ENCODE measurements at regions not wholly inside any gene's neighbourhood (a gene's known extent, or its start where the extent isn't known, plus 50 kb on each side); places are given as distances from the start of the nearest gene placed in this dataset.
"Not testable (repeated sequence)": the region's sequence is repeated elsewhere in the genome, so short reads cannot be mapped to it uniquely, and the experiment has no call there.

DNA sequence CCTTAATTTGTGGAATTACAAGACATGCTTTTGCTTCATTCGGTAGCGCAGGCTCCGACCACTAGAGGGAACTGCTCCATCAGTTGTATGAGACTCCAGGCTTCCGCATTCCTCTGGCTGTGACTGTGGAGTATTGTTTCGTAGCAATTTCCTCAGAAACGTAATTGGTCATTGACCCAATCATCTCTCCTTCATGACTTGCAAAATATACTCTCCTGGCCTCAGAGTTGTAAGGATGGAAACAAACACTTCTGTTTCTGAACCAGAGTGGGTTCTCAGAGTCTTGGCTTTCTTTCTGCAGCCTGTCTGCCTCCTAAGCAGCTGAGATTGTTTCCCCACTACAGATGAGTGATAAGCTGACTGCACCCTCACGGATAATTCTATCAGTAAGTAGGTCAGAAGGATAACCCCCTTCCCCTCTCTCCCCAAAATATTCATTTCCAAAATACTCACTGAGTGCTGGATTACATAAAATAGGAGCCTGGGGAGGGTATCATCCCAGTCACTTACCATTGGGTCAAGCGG is 146.8 kb upstream of the ZC3H12C start:
- in situ Hi-C loops (cut with MboI; ENCODE audit: low pct_unique_long_range_greater_than_20kb, low sequenced_read_pairs): no loop called here
- peak; percentile 92 for DNase-seq

DNA sequence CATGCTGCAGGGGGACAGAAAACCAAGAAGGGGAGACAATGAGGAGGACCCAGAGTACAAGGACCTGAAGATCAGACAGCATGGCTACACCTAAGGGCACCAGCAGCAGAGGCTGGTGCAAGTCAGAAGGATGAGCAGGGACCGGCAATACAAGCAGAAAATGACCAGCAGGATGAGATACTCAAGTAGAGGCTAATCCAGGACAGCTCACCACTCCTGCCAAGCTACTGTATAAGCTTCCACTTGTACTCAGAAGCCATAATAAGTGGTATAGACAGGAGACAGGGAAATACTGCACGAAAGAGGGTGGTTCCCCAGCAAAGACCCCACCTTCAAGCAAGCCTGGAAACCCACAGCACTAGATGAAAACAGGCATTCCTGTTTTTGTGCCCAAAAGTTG is 138.7 kb upstream of the ZC3H12C start:
- no peak for DNase-seq
- in situ Hi-C loops (cut with MboI; ENCODE audit: low pct_unique_long_range_greater_than_20kb, low sequenced_read_pairs): loop anchor here (25.0 kb wide), 2 partner anchors 133 to 233 kb away; partner anchors contain the start of gene ZC3H12C

DNA sequence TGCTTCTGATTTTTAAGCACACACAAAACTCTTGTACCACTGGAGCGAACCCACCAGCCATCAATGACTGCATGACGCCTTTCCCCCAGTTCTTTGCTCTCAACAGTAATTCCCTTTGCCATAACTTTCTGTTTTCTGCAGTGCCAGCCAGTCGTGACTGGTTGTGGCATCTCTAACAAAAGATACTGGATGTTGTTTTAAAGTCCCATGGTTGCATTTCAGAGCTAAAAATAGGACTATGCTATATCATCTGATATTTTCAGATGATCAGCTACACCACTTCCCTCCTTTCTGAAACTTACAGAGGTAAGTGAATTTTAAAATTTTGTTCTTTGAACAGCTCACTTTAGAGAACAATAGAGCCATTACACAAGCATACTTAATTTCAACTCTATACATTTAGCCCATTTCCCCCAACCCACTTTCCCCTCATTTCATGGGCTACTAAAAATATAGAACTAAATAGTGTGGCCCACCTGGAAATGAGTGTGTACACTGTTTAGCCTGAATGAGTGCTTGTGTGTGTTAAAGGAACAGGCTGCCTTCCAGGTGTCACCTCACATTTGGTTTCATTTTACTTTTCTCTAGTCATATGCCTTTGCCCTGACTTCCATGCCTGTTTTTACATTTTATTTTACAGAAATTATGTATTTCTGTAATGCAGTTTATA is 136.9 kb upstream of the ZC3H12C start:
- DNase-seq: no peak
- in situ Hi-C loops (cut with MboI; ENCODE audit: low pct_unique_long_range_greater_than_20kb, low sequenced_read_pairs): loop anchor here (25.0 kb wide), 2 partner anchors 131 to 231 kb away; partner anchors contain the start of gene ZC3H12C

DNA sequence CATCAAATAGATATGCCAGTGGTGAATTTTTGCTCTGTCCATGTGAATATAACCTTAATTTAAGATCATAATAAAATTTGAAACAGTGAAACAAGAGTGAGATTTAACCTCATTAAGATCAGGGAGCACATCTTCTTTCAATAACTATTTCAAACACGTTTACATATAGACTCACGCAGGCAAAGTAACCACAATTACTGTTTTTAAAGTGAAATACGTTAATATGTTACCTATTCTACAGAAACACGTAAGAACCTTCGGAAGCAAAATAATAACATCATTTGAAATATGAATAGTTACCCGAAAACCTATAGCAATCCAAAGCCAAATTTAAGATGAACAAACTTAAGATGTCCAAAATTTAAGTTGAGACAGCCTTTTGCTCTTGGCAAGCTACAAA is 136.2 kb upstream of the ZC3H12C start:
- in situ Hi-C loops (cut with MboI; ENCODE audit: low pct_unique_long_range_greater_than_20kb, low sequenced_read_pairs): loop anchor here (25.0 kb wide), 2 partner anchors 130 to 230 kb away; partner anchors contain the start of gene ZC3H12C
- DNase-seq: no peak

DNA sequence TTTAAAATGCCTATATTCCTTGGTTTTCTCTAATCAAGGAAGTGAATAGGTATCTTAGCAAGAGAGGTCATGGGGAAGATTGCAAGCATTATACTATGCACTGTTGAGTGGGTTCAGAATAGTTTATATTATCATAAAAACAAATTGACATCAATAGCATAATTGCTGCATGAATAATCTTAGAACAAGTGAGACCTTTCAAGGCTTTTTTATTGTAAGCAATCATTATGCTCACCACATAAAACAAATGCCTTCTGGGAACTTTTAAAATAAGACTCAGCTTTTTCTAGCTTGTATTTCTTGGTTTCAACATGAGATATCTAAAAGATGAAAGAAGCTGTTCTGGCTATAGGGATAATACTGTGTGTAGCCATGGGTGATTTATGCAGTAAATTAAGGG is 135.6 kb upstream of the ZC3H12C start:
- no peak for DNase-seq
- in situ Hi-C loops (cut with MboI; ENCODE audit: low pct_unique_long_range_greater_than_20kb, low sequenced_read_pairs): loop anchor here (25.0 kb wide), 2 partner anchors 130 to 230 kb away; partner anchors contain the start of gene ZC3H12C

DNA sequence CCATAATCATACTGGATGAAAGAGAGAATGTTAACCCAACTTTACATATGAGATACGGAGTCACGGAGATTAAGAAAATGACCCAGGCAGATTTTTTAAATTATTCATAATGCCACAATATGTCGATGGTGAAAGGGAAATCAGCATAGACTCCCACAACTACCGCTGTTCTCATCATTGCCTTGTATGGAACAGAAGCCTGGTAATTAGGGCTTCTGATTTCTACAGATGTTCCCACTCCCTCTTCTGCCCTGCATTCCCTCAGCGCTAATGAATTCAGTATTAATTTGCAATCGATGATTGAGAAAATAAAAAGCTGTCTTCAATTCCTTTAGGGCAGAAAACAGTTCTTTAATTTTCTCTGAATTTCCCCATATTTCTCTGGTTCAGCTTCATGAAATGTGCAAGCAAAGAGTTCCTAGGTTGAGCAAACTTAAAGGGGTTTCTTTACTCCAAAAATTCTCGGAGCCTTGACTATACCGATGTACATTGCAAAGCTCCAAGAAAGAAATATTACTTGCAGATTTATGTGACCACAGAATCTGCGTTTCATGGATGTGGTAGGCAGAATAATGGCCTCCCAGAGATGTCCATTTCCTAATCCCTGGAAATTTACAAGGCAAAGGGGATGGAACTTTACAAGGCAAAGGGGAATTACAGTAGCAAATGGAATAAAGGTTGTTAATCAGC is 134.9 kb upstream of the ZC3H12C start:
- in situ Hi-C loops (cut with MboI; ENCODE audit: low pct_unique_long_range_greater_than_20kb, low sequenced_read_pairs): loop anchor here (25.0 kb wide), 2 partner anchors 129 to 229 kb away; partner anchors contain the start of gene ZC3H12C
- DNase-seq: no peak

DNA sequence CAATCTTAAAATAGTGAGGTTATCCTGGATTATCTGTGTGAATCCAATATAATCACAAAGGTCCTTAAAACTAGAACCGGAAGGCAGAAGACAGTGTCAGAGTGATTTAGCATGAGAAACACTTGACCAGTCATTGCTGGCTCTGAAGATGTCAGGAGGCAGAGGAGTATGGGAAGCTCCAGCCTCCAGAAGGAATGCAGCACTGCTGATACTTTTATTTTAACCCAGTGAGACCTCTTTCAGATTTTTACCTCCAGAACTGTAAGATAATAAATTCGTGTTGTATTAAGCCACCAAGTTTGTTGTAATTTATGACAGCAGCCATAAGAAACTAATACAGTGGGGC is 134.4 kb upstream of the ZC3H12C start:
- in situ Hi-C loops (cut with MboI; ENCODE audit: low pct_unique_long_range_greater_than_20kb, low sequenced_read_pairs): loop anchor here (25.0 kb wide), 2 partner anchors 129 to 229 kb away; partner anchors contain the start of gene ZC3H12C
- no peak for DNase-seq

DNA sequence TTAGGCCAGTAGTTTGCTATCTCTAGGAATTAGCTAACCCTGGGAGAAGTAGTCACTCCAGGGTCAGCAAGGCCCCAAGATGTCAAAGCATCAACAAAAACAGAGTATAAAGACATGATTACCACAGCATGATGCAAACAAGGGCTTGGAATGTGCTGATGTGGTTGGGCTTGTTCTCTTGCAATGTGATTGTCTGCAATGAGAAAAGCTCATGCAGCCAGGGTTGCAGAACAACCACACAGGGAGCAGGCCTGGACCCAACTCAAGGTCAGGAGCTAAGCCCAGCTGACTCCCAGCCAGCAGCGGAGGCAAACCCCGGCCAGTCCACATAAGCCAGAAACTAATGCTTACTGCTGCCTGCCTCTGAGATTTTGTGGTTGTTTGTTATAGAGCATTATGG is 132.4 kb upstream of the ZC3H12C start:
- in situ Hi-C loops (cut with MboI; ENCODE audit: low pct_unique_long_range_greater_than_20kb, low sequenced_read_pairs): loop anchor here (25.0 kb wide), 2 partner anchors 126 to 226 kb away; partner anchors contain the start of gene ZC3H12C
- DNase-seq: no peak

DNA sequence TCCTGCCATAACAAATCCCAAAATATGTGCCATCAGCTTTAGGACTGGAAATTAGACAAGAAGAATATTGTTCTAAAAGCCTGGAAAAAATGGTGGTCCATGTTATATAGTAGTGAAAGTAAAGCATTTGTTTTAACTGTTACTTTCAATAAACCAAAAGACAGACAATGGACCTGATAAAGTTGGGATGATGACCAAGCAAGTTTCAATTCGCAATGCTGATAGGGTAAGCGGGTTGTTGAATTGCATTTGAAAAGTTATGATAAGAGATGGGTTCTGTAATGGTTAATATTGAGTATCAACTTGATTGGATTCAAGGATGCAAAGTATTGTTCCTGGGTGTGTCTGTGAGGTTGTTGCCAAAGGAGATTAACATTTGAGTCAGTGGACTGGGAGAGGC is 131.9 kb upstream of the ZC3H12C start:
- no peak for DNase-seq
- in situ Hi-C loops (cut with MboI; ENCODE audit: low pct_unique_long_range_greater_than_20kb, low sequenced_read_pairs): loop anchor here (25.0 kb wide), 2 partner anchors 126 to 226 kb away; partner anchors contain the start of gene ZC3H12C

DNA sequence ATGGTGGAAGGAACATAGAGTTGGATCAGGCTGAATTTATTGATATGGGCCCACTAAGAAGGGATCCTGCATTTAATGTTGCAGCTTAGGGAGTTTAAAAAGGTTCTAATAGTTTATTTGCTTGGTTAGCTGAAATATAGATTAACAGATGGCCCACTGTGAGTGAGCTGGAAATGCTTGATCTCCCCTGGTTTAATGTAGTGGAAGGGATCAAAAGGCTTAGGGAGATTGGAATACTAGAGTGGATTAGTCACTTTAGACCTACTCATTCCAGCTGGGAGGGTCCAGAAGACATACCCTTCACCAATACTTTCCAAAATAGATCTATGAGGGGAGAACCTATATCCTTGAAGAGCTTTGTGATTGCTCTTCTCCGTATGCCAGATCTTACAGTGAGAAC is 130.1 kb upstream of the ZC3H12C start:
- DNase-seq: no peak
- in situ Hi-C loops (cut with MboI; ENCODE audit: low pct_unique_long_range_greater_than_20kb, low sequenced_read_pairs): loop anchor here (25.0 kb wide), 2 partner anchors 124 to 224 kb away; partner anchors contain the start of gene ZC3H12C

DNA sequence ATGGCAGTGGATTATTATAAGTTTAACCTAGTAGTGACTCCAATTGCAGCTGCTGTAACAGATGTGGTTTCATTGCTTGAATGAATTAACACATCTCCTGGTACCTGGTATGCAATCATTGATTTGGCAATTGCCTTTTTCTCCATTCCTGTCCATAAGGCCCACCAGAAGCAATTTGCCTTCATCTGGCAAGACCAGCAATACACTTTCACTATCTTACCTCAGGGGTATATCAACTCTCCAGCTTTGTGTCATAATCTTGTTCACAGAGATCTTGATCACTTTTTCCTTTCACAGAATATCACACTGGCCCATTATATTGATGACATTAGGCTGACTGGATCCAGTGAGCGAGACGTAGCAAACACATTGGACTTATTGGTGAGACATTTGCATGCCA is 128.7 kb upstream of the ZC3H12C start:
- no peak for DNase-seq
- in situ Hi-C loops (cut with MboI; ENCODE audit: low pct_unique_long_range_greater_than_20kb, low sequenced_read_pairs): loop anchor here (25.0 kb wide), 2 partner anchors 123 to 223 kb away; partner anchors contain the start of gene ZC3H12C

DNA sequence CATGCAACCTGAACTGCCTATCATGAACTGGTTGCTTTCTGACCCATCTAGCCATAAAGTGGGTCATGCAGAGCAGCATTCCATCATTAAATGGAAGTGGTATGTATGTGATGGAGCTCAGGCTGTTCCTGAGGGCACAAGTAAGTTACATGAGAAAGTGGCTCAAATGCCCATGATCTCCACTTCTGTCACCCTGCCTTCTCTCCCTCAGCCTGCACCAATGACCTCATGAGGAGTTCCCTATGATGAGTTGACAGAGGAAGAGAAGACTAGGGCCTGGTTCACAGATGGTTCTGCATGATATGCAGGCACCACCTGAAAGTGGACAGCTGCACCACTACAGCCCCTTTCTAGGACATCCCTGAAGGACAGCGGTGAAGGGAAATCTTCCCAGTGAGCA is 127.7 kb upstream of the ZC3H12C start:
- in situ Hi-C loops (cut with MboI; ENCODE audit: low pct_unique_long_range_greater_than_20kb, low sequenced_read_pairs): loop anchor here (25.0 kb wide), 2 partner anchors 122 to 222 kb away; partner anchors contain the start of gene ZC3H12C
- not testable (repeated sequence) for DNase-seq

DNA sequence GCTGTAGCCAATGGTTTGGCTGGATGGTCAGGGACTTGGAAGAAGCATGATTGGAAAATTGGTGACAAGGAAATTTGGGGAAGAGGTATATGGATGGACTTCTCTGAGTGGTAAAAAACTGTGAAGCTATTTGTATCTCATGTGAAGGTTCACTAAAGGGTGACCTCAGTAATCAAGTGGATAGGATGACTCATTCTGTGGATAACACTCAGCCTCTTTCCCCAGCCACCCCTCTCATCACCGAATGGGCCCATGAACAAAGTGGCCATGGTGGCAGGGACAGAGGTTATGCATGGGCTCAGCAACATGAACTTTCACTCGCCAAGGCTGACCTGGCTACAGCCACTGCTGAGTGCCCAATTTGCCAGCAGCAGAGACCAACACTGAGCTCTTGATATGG is 127.3 kb upstream of the ZC3H12C start:
- in situ Hi-C loops (cut with MboI; ENCODE audit: low pct_unique_long_range_greater_than_20kb, low sequenced_read_pairs): loop anchor here (25.0 kb wide), 2 partner anchors 121 to 221 kb away; partner anchors contain the start of gene ZC3H12C
- DNase-seq: not testable (repeated sequence)

DNA sequence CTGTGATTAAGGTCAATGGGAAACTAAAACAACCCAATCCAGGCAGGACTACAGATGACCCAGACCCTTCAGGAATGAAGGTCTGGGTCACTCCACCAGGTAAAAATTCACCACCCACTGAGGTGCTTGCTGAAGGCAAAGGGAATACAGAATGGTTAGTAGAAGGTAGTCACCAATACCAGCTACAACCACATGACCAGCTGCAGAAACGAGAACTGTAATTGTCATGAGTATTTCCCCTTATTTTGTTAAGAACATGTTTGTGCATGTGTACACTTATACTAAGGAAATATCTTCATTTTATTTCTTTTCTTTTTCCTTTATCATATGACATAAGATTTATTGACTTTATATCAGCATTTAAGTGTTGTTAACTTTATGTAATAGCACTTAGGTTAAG is 126.1 kb upstream of the ZC3H12C start:
- DNase-seq: not testable (repeated sequence)
- in situ Hi-C loops (cut with MboI; ENCODE audit: low pct_unique_long_range_greater_than_20kb, low sequenced_read_pairs): loop anchor here (25.0 kb wide), 2 partner anchors 120 to 220 kb away; partner anchors contain the start of gene ZC3H12C

DNA sequence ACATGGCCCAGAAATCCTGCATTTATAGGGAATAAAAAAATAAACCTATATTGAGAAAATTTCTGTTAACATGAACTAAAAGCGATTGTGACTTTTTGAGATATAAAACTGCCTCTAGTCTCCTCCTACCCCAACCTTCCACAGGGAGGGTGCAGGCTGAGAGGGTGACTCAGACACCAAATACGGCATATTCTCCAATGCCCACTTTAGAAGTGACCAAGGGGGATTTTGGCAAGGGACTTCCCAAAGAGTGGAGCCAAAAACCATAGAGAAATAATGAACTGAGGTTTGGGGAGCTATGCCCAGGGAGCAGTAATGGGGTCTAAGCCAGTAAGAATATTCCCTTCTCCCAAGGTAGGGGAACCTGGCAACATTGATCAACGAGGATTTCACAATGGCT is 124.9 kb upstream of the ZC3H12C start:
- no peak for DNase-seq
- in situ Hi-C loops (cut with MboI; ENCODE audit: low pct_unique_long_range_greater_than_20kb, low sequenced_read_pairs): loop anchor here (25.0 kb wide), 2 partner anchors 119 to 219 kb away; partner anchors contain the start of gene ZC3H12C

DNA sequence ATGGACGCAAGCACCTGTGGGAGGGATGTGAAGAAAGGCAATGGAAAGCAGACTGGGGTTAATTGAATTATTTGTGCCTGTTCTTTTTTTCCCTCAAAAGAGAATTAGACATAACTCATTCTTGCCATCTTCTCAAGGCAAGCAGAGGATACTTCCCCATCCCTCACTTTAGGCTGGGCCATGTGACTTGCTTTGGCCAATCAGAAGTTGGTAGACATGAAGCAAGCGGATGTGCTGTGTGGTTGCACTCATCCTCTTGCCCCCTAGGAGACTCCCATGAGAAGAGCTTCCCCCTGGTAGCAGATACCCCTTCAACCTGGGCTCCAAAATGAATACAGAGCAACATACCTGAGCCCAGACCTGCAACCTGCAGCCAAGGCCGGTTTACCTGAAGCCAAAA is 124.4 kb upstream of the ZC3H12C start:
- in situ Hi-C loops (cut with MboI; ENCODE audit: low pct_unique_long_range_greater_than_20kb, low sequenced_read_pairs): loop anchor here (25.0 kb wide), 2 partner anchors 119 to 219 kb away; partner anchors contain the start of gene ZC3H12C
- no peak for DNase-seq

DNA sequence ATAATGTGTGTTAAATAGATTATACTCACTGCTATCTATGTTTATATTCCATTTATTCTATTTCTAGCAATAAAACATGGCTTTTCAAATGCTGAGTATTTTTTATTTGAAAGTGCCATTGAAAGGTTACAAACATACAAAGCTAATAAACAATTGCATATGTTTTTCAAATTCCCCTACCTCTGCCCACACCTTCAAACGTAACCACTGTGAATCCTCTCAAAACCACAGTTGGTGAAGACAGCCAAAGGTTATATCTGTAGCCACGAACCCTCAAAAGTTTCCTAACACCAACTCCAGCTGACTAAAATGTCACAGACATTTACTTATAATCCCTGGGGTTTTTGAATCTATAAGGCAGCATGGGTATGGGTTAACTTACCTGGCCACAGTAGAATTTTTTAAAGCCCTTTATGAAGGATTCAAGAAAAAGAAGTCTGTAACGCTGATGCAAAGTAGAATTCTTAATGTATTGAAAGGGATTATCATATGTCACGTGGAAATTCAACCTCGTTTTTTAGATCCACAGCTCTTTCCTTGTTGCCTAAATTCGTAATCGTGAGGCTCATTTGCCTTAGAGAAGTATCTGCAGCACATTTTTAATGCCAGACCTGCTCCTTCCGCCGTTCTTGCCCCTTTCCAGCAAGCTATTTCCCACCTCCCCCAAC is 122.5 kb upstream of the ZC3H12C start:
- in situ Hi-C loops (cut with MboI; ENCODE audit: low pct_unique_long_range_greater_than_20kb, low sequenced_read_pairs): loop anchor here (25.0 kb wide), 2 partner anchors 117 to 217 kb away; partner anchors contain the start of gene ZC3H12C
- DNase-seq: no peak

DNA sequence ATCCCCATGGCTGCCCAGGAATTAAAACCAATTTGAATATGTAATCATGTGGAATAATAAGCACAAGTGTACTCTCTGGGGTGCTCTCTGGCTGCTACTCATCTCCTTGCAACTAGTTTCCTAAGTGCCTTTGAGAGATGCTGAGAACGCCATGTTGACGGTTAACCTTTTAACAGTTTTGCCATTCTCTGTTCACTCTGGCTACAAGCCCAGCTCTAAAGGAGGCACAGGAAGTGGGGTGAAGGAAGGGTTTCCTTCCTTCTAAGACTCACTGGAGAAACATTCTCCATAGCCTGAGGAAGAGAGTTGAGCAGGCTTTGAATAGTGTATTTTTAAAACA is 122.0 kb upstream of the ZC3H12C start:
- DNase-seq: peak; percentile 73
- in situ Hi-C loops (cut with MboI; ENCODE audit: low pct_unique_long_range_greater_than_20kb, low sequenced_read_pairs): loop anchor here (25.0 kb wide), 2 partner anchors 116 to 216 kb away; partner anchors contain the start of gene ZC3H12C

DNA sequence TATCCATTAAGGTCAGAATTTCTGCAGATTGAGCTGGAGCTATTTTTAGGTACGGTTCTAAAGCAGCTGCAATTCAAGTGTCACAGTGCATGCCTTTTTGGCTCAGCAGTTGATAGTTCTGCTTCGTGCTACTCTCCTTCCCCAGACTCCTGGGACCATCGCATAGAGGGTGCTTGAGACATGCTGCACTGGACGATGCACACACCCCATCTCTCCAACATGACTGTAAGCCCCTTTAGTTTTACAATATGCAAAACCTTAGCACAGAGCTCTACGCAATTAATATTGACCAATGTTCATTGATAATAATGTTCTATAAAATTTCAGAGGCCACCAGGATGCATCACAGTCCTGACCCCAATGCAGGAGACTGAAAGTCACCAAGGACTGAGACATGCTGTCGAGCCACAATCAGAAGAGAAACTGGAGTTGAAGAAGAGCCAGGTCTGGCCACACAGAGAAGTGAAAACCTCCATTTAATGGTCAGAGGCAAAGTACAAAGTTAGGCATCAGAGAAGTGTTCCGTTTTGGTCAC is 120.9 kb upstream of the ZC3H12C start:
- in situ Hi-C loops (cut with MboI; ENCODE audit: low pct_unique_long_range_greater_than_20kb, low sequenced_read_pairs): loop anchor here (25.0 kb wide), 2 partner anchors 115 to 215 kb away; partner anchors contain the start of gene ZC3H12C
- peak; percentile 32 for DNase-seq
